ENCODE measurements at regions not wholly inside any gene's neighbourhood (a gene's known extent, or its start where the extent isn't known, plus 50 kb on each side); places are given as distances from the start of the nearest gene placed in this dataset.

GRCh38 chr1:14236097-14236496, 362.4 kb upstream of the KAZN start:
- TF ChIP-seq CTCF (IDR thresholded peaks at IDR 0.05) (no peak), POLR2A (IDR thresholded peaks at IDR 0.05; ENCODE audit: low read depth) (no peak), POLR2AphosphoS5 (IDR thresholded peaks at IDR 0.05) (no peak), EP300 (IDR thresholded peaks at IDR 0.05) (no peak)
